H1 (cell line): ENCODE measurements at regions not wholly inside any gene's neighbourhood (a gene's known extent, or its start where the extent isn't known, plus 50 kb on each side); places are given as distances from the start of the nearest gene placed in this dataset.

ENCODE experiments used
- ASH2L ChIP-seq: fragments of 200-600, 300-600 bp; sonication (generic); IDR thresholded peaks from one replicate; pipeline ENCODE4 v1.7.1; 2017; ENCODE audit warnings: low read length
- SUZ12 ChIP-seq: fragments of 200-600 bp; sonication (generic); IDR thresholded peaks from 2 replicates; pipeline ENCODE4 v1.6.1; 2012; ENCODE audit warnings: mild to moderate bottlenecking, inconsistent platforms, low read length, moderate library complexity, mixed read lengths

DNA sequence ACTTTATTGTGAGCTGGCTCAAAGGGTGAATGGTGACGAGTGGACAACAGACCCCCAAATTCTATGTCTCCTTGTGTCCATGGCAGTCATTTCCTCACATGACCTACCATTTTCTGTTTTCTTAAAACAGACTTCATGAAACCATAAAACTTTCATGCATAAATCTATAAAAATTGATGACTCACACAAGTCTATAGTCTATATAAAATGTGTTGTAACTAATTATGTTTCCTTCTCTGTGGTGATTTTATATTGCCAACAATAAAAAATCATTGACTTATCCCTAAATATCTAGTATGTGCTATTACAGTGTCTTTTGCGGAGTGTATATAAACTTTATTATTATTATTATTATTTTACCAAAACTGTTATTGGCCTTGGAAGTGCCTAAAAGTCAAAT is 382.4 kb downstream of the MAT2B start (continued):
- TF ChIP-seq SUZ12 (no peak), ASH2L (no peak)
